HG03095 (cell line): ENCODE measurements at regions not wholly inside any gene's neighbourhood (a gene's known extent, or its start where the extent isn't known, plus 50 kb on each side); places are given as distances from the start of the nearest gene placed in this dataset.
"Not testable (repeated sequence)": the region's sequence is repeated elsewhere in the genome, so short reads cannot be mapped to it uniquely, and the experiment has no call there.

Experiments
- ATAC-seq: cut with Tn5 transposase; IDR thresholded peaks from one replicate; pipeline ENCODE4 v1.9.1; 2021; ENCODE audit warnings: moderate library complexity; ENCODE audit not compliant: unreplicated experiment

- ATAC-seq, result no peak
Observed at GRCh38 chr1:116185161-116185701, 74.0 kb downstream of the MAB21L3 start.

GRCh38 chr1:116189481-116189880 is 78.3 kb downstream of the MAB21L3 start:
- no peak for ATAC-seq

GRCh38 chr1:116191294-116191693 is 80.1 kb downstream of the MAB21L3 start:
- no peak for ATAC-seq

- ATAC-seq, result no peak
Observed at GRCh38 chr1:116193768-116194167, 82.6 kb downstream of the MAB21L3 start.

GRCh38 chr1:116194568-116194967 is 83.4 kb downstream of the MAB21L3 start:
- no peak for ATAC-seq

GRCh38 chr1:116195077-116195868 is 84.1 kb downstream of the MAB21L3 start:
- ATAC-seq, result no peak

GRCh38 chr1:116200343-116200742 is 89.1 kb downstream of the MAB21L3 start:
- ATAC-seq, result not testable (repeated sequence)

GRCh38 chr1:116201911-116202310 is 90.7 kb downstream of the MAB21L3 start:
- no peak for ATAC-seq

- no peak for ATAC-seq
Observed at GRCh38 chr1:116203181-116203723, 92.1 kb downstream of the MAB21L3 start.

- no peak for ATAC-seq
Observed at GRCh38 chr1:116203920-116204319, 92.7 kb downstream of the MAB21L3 start.

GRCh38 chr1:116205941-116206679 is 94.9 kb downstream of the MAB21L3 start:
- no peak for ATAC-seq

GRCh38 chr1:116207126-116207735 is 96.0 kb downstream of the MAB21L3 start:
- ATAC-seq, result no peak

- no peak for ATAC-seq
Observed at GRCh38 chr1:116208136-116208535, 96.9 kb downstream of the MAB21L3 start.

- no peak for ATAC-seq
Observed at GRCh38 chr1:116211294-116211693, 100.1 kb downstream of the MAB21L3 start.

GRCh38 chr1:116218922-116219321 is 107.7 kb downstream of the MAB21L3 start:
- ATAC-seq, result no peak

- no peak for ATAC-seq
Observed at GRCh38 chr1:116219651-116220434, 108.6 kb downstream of the MAB21L3 start.

GRCh38 chr1:116224111-116224510 is 112.9 kb downstream of the MAB21L3 start:
- no peak for ATAC-seq

GRCh38 chr1:116224561-116224960 is 113.4 kb downstream of the MAB21L3 start:
- no peak for ATAC-seq

GRCh38 chr1:116226017-116226416 is 114.8 kb downstream of the MAB21L3 start:
- no peak for ATAC-seq

- no peak for ATAC-seq
Observed at GRCh38 chr1:116228511-116228910, 117.3 kb downstream of the MAB21L3 start.
